T-helper 17 cell (primary cell): ENCODE measurements at regions not wholly inside any gene's neighbourhood (a gene's known extent, or its start where the extent isn't known, plus 50 kb on each side); places are given as distances from the start of the nearest gene placed in this dataset.

Experiments used
- ATAC-seq: fragments of 150-1000 bp; cut with Tn5 transposase; 2 replicates; pipeline ENCODE4 v1.10.0; 2021; ENCODE audit warnings: mild to moderate bottlenecking, moderate library complexity
- DNase-seq, 3 donors: peaks; one replicate each; pipeline versions ENCODE4 v3.0.0 to v3.0.0-alpha.2; 2020 to 2021
- H3K9me3 ChIP-seq: one replicate; pipeline ENCODE4 v1.7.0; 2013; ENCODE audit warnings: low read length, mild to moderate bottlenecking; ENCODE audit not compliant: control insufficient read depth, poor library complexity, severe bottlenecking
- H3K27ac Mint-ChIP-seq: one replicate; pipeline ENCODE4 v1.8.0; 2022; ENCODE audit warnings: mild to moderate bottlenecking, moderate library complexity, mixed read lengths
- H3K27me3 Mint-ChIP-seq: one replicate; pipeline ENCODE4 v1.8.0; 2022; ENCODE audit warnings: mixed read lengths
- H3K36me3 Mint-ChIP-seq: one replicate; pipeline ENCODE4 v1.8.0; 2022; ENCODE audit warnings: low read depth, mixed read lengths
- H3K4me1 Mint-ChIP-seq: one replicate; pipeline ENCODE4 v1.8.0; 2022; ENCODE audit warnings: mild to moderate bottlenecking, mixed read lengths
- H3K4me3 Mint-ChIP-seq: one replicate; pipeline ENCODE4 v1.8.0; 2022; ENCODE audit warnings: mild to moderate bottlenecking, moderate library complexity, mixed read lengths

DNA sequence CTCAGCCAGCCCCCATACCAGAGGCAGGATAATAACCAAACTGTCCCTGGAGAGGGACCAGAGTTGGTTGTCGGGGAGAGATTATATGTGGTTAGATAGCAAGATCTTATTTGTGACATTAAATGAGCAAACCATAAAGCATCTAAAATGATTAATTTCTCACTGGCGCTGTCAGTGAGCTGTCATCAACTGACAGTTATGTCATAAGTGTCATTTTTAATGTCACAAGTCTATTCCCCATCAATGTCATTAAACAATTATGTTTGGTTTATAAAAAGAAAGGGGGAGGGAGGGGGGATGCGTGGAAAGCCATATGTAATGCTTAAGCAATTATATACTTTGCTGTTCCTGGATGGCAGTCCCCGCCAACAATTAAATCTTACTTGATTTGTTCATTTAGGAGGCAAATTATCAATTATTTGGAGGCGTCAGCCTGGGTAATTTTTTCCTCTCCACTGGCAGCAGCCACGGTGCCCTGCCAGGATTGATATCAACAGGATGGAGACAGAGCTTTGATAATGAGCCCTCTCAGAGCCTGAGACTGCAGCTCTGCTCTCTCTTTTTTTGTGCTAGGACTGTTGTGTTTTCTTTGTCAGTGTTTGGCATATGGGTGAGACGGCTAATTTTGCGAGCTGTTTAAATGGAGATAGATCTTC, 333.6 kb upstream of the CAMK1G start:
- Mint-ChIP-seq H3K27me3 (peaks cover 15% of the 10 kb centered on the region), H3K27ac (no peak overlapping the region), H3K36me3 (no peaks in the 10 kb centered on the region), H3K4me1 (peaks cover 2% of the 10 kb centered on the region), H3K4me3 (no peak overlapping the region)
- DNase-seq (no peak), ATAC-seq (no peak)
- no peaks in the 10 kb centered on the region for H3K9me3 ChIP-seq

DNA sequence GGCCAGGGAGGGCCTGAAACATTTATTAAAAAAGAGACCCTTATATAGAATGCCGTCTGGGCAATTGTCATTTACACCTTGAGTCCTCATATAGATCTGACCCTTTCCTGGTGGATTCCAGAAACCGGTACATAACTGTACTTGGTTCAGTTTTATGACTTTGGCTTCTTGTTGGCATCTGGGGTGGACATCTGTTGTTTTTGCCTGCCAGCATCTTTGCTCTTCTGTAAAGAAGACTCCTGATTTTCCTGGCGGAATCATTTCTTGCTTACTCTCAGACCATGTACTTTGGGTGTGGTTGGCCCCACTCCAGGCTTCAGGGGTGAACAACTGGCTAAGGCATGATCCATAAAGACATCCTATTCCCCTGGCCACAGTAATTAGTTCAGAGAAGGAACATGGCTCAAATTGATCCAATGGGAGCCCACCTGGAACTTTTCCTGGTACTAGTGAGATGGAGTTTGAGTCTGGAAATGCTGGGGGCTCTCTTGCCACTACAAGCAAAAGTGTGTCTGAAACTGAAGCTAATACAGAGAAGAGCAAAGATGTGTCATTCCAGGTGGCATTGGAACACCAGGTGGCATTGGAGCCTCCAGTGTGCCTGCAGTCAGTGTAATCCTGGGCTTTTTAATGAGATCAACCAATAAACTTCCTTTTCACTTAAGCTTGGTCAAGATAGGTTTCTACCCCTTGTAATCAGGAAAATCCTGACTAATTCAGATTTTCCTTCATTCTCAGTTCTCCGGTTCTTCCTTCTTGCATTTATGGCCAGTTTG, 332.5 kb upstream of the CAMK1G start:
- H3K36me3 Mint-ChIP-seq: no peaks in the 10 kb centered on the region
- H3K4me3 Mint-ChIP-seq: no peak overlapping the region
- no peak for DNase-seq
- H3K4me1 Mint-ChIP-seq: peaks cover 2% of the 10 kb centered on the region
- H3K9me3 ChIP-seq: no peaks in the 10 kb centered on the region
- H3K27me3 Mint-ChIP-seq: peaks cover 8% of the 10 kb centered on the region
- no peak overlapping the region for H3K27ac Mint-ChIP-seq
- no peak for ATAC-seq

DNA sequence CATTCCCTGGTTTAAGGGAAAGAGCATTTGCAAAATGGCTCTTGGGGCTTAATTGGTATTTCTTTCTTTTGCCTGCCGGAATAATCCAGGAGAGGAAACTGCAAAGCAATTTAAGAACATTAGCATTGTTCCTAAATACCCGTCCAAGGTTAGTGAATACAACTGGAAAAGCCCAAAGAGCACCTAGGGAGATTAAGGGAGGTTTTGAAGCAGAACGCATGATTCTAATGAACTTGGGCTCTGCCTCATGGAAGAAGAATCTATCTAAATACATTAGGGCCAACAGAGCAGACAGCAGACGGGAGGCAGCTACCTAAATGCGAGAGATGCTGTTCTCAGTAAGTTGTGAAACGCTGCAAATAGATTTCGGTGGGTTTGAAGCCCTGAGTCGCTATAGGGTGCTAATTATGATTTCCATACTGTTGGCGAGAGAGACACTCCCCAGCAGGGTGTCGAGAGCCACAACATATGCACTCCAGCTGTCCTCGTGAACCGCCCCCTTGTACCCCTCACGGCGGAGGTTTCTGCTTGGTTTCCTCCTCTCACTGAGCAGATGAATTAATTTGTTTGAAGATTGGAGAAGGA, 326.7 kb upstream of the CAMK1G start:
- no peaks in the 10 kb centered on the region for H3K27me3 Mint-ChIP-seq
- H3K4me1 Mint-ChIP-seq: no peaks in the 10 kb centered on the region
- no peak for DNase-seq
- no peak overlapping the region for H3K4me3 Mint-ChIP-seq
- H3K27ac Mint-ChIP-seq: no peak overlapping the region
- ATAC-seq: no peak
- H3K9me3 ChIP-seq: no peaks in the 10 kb centered on the region
- no peaks in the 10 kb centered on the region for H3K36me3 Mint-ChIP-seq

DNA sequence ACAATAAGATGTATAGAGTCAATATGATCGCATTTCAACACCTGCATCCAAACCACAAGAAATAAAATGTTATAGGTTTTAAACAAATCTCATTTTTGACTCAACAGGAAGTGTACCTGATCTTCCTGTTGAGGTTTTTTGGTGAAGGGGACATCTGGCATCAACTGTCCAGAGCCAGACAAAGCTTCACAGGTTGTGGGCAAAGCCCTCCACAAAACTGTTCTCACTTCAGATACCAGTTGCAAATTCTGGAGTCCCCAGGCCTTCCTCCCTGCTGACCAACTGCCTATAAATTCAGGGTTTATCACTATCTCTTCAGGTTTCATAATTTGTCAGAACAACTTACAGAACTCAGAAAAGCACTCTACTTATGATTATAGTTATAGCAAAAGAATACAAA, 326.1 kb upstream of the CAMK1G start:
- no peak for ATAC-seq
- H3K4me3 Mint-ChIP-seq: no peak overlapping the region
- no peaks in the 10 kb centered on the region for H3K9me3 ChIP-seq
- no peak overlapping the region for H3K27ac Mint-ChIP-seq
- no peaks in the 10 kb centered on the region for H3K36me3 Mint-ChIP-seq
- DNase-seq: no peak
- no peaks in the 10 kb centered on the region for H3K27me3 Mint-ChIP-seq
- H3K4me1 Mint-ChIP-seq: no peaks in the 10 kb centered on the region

DNA sequence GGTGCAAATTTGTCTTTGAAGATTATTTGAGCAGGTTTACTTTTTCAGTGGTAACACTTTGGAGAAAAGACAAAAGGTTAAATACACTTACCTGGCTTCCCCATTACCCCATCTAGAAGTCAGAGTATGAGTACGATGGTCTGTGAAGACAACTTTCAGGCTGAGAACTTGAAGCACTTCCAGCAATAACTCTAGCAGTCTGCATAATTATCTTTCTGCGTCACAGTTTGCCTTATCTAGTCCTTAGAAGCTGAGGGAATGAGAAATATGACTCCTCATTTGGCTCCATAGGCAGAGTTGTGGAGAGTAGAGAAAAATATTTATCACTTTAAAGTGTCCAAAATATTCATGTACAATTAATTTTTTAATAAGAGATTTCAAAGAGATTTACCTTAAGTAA, 323.4 kb upstream of the CAMK1G start:
- Mint-ChIP-seq H3K27ac (no peak overlapping the region), H3K4me1 (no peaks in the 10 kb centered on the region), H3K27me3 (no peaks in the 10 kb centered on the region), H3K36me3 (no peaks in the 10 kb centered on the region), H3K4me3 (no peak overlapping the region)
- no peak for ATAC-seq
- H3K9me3 ChIP-seq: no peaks in the 10 kb centered on the region
- DNase-seq: no peak

DNA sequence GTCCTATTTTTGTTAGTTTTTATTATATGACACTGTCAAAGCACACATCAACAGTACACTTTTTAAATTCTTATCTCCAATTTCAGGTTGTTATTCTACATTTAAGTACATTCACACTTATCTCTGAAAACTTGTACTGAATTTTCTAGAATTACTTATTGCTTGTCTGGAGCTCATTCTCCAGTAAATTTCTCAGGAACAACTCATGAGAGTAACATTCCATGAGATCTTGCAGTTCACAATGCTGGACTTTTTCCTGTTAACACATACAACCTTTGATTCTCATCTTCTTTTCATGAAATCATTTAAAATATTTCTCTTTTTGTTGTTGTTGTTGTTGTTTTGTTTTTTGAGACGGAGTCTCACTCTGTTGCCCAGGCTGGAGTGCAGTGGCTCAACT, 320.9 kb upstream of the CAMK1G start:
- DNase-seq: no peak
- no peaks in the 10 kb centered on the region for H3K9me3 ChIP-seq
- no peak overlapping the region for H3K27ac Mint-ChIP-seq
- peaks cover under 1% of the 10 kb centered on the region for H3K27me3 Mint-ChIP-seq
- H3K4me3 Mint-ChIP-seq: no peak overlapping the region
- no peaks in the 10 kb centered on the region for H3K36me3 Mint-ChIP-seq
- ATAC-seq: no peak
- no peaks in the 10 kb centered on the region for H3K4me1 Mint-ChIP-seq

DNA sequence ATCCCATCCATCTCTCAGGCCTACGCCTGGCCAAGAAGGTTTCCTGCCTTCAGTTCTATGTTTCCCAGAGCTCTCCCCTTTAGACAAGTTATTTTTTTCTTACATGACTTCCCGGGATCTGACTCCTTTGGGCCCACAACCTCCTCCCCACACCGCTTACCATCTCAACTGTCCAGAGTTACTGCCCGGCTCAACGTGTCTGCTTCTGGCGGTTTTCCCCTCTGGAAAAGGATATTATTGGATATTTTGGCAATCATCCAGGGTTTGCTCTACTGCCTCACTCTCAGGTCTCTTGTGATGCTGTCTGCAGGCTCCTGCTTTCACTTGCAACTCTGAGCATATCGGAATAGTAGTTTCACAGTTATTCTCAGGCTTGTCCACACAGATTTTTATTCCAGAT, 318.2 kb upstream of the CAMK1G start:
- no peaks in the 10 kb centered on the region for H3K4me1 Mint-ChIP-seq
- H3K9me3 ChIP-seq: no peaks in the 10 kb centered on the region
- no peaks in the 10 kb centered on the region for H3K36me3 Mint-ChIP-seq
- H3K27ac Mint-ChIP-seq: no peak overlapping the region
- no peak overlapping the region for H3K4me3 Mint-ChIP-seq
- DNase-seq: no peak
- H3K27me3 Mint-ChIP-seq: peaks cover 12% of the 10 kb centered on the region
- no peak for ATAC-seq

DNA sequence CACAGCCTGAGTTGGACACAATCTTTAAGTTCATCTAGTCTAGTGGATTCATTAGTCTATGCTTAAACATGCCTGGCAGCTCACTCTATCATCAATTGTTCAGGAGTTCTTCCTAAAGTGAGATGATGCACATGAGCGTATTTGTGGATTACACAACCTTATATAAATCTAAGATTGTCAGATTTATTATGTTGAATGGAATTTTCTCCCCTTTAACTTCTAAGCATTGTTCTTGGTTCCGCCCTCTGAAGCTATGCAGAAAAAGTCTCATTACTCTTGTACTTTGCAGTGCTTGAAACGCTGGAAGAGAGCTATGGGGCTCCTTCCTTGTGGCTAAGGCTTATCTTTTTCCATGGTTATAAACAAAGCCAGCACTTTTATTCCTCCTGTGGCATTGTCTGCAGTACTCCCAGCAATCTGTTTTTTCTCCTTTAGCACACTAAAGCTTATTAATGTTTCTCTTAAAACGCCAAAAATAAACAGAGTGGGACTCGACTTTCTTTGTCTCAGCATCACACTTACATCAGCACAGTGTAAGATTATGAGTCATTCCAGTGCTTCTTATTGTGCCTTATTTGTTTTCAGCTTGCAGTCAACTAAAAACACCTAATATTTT, 316.8 kb upstream of the CAMK1G start:
- Mint-ChIP-seq H3K27me3 (peaks cover 12% of the 10 kb centered on the region), H3K36me3 (no peaks in the 10 kb centered on the region), H3K27ac (no peak overlapping the region), H3K4me1 (no peaks in the 10 kb centered on the region), H3K4me3 (no peak overlapping the region)
- no peak for DNase-seq
- no peak for ATAC-seq
- no peaks in the 10 kb centered on the region for H3K9me3 ChIP-seq

DNA sequence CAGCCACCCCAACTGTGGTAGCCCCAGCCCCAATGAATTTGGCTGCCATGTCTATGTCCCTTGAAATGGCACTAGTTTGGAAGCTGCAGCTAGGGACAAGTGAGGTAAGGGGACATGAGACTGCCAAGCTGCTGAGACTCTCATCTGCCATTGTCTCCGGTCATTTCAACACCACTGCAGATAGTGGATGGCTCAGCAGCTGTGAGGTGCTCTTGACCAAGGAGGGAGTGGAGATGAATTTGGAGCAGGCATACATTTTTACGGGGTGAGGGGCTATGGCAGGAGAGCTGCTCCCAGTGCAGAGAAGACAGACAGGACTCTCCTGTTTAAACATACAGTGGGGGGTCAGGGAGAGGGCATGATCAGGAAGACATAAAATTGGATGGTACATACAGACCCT, 315.5 kb upstream of the CAMK1G start:
- H3K9me3 ChIP-seq: no peaks in the 10 kb centered on the region
- Mint-ChIP-seq H3K36me3 (no peaks in the 10 kb centered on the region), H3K4me3 (no peak overlapping the region), H3K4me1 (no peaks in the 10 kb centered on the region), H3K27me3 (peaks cover 12% of the 10 kb centered on the region), H3K27ac (no peak overlapping the region)
- DNase-seq: no peak
- no peak for ATAC-seq

DNA sequence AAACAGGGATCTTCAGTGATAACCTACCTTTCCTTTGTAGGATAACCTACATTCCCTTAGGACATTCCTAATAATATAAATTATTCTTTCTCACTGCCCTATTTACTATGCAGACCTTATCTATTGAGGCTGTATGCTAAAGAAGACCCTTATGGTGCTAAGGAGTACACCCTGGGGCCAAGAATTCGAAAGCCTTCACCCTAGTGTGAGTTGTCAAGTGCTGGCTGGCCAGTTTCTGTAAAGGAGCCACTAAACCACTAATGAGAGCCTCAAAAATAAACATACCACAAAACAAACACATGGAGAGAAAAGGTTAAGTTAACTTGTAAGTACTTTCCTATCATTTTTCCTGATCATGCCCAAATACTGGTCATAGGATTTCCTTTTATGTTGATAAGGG, 315.0 kb upstream of the CAMK1G start:
- Mint-ChIP-seq H3K4me3 (no peak overlapping the region), H3K27ac (no peak overlapping the region), H3K4me1 (no peaks in the 10 kb centered on the region), H3K27me3 (peaks cover 15% of the 10 kb centered on the region), H3K36me3 (no peaks in the 10 kb centered on the region)
- H3K9me3 ChIP-seq: no peaks in the 10 kb centered on the region
- DNase-seq: no peak
- no peak for ATAC-seq

DNA sequence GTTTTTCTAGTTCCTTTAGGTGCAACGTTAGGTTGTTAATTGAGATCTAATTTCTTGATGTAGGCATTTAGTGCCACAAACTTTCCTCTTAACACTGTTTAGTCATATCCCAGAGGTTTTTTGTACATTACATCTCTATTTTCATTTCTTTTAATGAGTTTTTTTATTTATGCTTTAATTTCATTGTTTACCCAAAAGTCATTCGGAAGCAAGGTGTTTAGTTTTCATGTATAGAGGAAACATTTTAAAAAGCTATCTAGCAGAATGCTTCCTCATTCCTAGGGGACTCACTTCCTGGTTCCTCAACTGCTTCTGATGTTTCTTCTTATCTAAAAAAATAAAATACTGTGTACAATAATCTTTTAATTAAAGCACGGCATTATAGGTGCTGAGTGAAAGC, 307.2 kb upstream of the CAMK1G start:
- ATAC-seq (no peak), DNase-seq (no peak)
- H3K9me3 ChIP-seq: no peaks in the 10 kb centered on the region
- Mint-ChIP-seq H3K4me1 (no peaks in the 10 kb centered on the region), H3K4me3 (no peak overlapping the region), H3K27ac (no peak overlapping the region), H3K27me3 (peaks cover 33% of the 10 kb centered on the region), H3K36me3 (no peaks in the 10 kb centered on the region)

DNA sequence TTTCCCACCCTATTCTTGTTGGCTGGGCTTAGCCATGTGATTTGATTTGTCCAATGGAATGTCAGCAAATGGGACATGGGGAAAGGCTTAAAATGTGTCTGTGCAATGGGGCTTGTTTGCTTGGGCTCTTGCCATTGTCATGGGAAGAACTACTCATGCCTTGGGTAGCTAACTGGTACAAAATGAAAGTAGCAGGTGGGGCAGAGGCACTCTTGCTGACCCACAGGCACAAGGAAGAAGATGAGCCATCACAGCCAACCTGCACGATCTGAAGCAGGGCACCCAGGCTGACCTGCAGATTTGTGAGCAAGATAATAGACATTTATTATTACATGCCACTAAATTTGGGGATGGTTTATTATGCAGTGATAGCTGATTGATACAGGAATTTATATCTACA, 305.9 kb upstream of the CAMK1G start:
- Mint-ChIP-seq H3K27me3 (peaks cover 33% of the 10 kb centered on the region), H3K36me3 (no peaks in the 10 kb centered on the region), H3K4me1 (no peaks in the 10 kb centered on the region), H3K27ac (no peak overlapping the region), H3K4me3 (no peak overlapping the region)
- no peaks in the 10 kb centered on the region for H3K9me3 ChIP-seq
- ATAC-seq (no peak), DNase-seq (no peak)

DNA sequence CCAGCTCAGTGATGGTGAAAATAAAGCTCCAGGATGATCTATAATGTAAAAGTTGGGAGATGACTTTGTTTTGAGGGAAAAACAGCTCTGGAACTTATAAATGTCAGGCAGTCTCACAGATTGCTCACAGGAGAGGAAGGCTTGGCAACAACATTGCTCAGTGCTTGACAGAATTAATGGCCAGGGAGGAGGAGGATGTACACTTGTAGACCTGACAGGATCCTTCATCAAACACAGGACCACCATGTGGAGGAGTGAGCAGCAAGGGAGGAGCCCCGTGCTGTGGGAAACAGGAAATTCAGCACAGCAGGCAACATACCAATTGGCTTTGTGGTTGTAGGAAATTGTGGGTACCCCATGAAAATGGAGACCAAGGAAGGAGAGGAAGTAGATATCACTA, 291.8 kb upstream of the CAMK1G start:
- no peak overlapping the region for H3K27ac Mint-ChIP-seq
- DNase-seq: no peak
- H3K9me3 ChIP-seq: no peaks in the 10 kb centered on the region

More for the DNA sequence above, 291.8 kb upstream of the CAMK1G start:
- peaks cover 57% of the 10 kb centered on the region for H3K27me3 Mint-ChIP-seq
- H3K4me1 Mint-ChIP-seq: no peaks in the 10 kb centered on the region
- no peak for ATAC-seq
- H3K4me3 Mint-ChIP-seq: no peak overlapping the region
- H3K36me3 Mint-ChIP-seq: peaks cover 2% of the 10 kb centered on the region
